LNCaP clone FGC (cell line): ENCODE measurements at regions not wholly inside any gene's neighbourhood (a gene's known extent, or its start where the extent isn't known, plus 50 kb on each side); places are given as distances from the start of the nearest gene placed in this dataset.

Experiments used
- DNase-seq: peaks from one replicate; pipeline ENCODE4 v3.0.0-alpha.2; 2011; ENCODE audit warnings: low read depth
- H3K4me3 ChIP-seq: 2 replicates; pipeline ENCODE4 v1.5.1; 2011; ENCODE audit warnings: mild to moderate bottlenecking, low read depth, low read length, control low read depth
- TF ChIP-seq, protein P1 (sequence below): IDR thresholded peaks from 2 replicates; pipeline ENCODE4 v1.5.1; 2012; ENCODE audit warnings: mild to moderate bottlenecking; ENCODE audit not compliant: control insufficient read depth, insufficient read depth; ENCODE audit errors: extremely low read depth

DNA sequence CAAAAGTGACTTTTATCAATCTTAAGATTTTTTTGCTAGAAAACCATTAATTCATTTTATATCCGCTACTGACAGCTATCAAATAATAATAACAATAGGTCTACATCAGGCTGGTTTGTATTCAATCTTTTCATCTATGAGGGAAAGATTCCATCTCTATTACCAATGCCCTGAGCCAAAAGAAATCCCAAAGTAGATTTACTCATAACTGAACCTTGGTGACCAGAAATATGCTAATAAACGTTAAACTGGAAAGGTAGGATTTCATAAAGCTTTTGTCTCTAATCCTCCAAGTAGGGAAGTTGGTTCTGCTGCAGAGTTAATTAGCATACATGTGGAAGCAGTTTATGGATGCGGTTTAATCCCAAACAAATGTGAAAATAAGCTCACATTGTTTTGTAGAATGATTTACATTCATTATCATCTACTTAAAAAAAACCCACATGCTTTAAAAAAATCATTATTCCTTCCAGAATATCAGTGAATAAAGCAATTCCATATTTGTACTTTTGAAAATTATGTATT lies 715.5 kb downstream of the CETN3 start:
- DNase-seq = no peak
- TF ChIP-seq, protein P1, sequence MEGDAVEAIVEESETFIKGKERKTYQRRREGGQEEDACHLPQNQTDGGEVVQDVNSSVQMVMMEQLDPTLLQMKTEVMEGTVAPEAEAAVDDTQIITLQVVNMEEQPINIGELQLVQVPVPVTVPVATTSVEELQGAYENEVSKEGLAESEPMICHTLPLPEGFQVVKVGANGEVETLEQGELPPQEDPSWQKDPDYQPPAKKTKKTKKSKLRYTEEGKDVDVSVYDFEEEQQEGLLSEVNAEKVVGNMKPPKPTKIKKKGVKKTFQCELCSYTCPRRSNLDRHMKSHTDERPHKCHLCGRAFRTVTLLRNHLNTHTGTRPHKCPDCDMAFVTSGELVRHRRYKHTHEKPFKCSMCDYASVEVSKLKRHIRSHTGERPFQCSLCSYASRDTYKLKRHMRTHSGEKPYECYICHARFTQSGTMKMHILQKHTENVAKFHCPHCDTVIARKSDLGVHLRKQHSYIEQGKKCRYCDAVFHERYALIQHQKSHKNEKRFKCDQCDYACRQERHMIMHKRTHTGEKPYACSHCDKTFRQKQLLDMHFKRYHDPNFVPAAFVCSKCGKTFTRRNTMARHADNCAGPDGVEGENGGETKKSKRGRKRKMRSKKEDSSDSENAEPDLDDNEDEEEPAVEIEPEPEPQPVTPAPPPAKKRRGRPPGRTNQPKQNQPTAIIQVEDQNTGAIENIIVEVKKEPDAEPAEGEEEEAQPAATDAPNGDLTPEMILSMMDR = no peak
- H3K4me3 ChIP-seq = no peak overlapping the region

DNA sequence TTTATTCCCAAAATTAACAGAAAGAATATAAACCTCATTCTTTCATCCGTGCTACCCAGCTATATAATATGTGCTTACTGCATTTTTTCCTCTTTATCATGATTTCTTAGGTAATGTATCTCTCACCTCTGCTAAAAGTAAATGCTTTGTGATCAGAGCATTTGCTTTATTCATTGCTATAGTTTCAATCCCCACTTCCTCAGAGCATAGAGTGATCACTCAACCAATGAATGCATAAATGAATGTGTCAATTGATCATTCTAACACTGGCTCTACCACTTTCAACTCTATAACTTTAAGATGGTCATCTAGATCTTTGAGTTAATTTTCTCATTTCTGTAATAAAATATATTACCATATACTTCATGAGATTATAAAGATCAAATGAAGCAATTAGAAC lies 719.2 kb downstream of the CETN3 start:
- no peak overlapping the region for H3K4me3 ChIP-seq
- DNase-seq = no peak
- TF ChIP-seq, protein P1 = no peak

DNA sequence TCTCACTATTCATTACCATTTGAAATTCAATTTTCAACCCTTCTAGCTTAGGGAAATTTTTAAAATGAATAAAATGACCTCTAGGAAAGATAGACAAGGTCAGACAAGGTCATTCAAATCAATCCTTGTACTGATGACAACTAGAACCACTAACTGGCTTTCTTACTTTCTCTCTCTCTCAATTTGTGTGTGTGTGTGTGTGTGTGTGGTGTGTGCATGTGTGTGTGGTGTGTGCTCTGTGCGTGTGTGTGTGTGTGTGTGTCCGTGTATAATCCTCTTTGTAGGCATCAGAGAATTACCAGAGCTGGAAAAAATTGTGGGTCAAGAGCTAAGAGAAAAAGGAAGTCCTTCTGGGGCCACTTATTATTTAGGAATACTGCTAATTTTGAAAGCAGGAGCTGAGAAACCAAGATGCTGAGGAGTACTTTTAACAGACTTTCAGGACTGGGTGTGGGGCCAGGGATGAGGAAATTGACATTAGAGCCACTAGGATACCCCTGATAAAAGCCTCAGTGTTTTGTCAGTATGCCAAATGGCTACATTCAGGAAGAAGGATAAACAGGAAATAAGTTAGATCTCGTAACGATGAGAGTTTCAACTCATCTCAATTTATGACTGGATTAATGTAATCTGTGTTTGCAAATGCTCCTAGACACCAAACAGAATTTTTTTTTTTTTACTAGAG lies 723.3 kb downstream of the CETN3 start:
- DNase-seq = no peak
- H3K4me3 ChIP-seq = no peak overlapping the region
- TF ChIP-seq, protein P1 = no peak

DNA sequence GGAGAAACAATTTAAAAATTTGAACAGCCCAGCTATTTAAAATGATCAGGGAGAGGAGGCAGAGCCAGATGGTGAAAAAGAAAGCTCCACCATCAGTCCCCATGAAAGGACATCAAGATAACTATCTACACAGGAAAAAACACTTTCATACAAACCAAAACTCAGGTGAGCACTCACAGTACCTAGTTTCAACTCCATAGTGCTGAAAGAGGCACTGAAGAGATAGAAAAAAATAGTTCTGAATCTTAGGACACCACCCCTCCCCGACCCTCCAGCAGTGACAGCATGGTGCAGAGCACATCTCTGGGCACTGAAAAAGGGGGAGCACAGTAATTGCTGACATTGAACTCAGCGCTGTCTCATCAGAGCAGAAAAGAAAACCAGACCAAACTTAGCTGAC lies 732.9 kb downstream of the CETN3 start:
- no peak overlapping the region for H3K4me3 ChIP-seq
- DNase-seq = no peak
- TF ChIP-seq, protein P1 = no peak

DNA sequence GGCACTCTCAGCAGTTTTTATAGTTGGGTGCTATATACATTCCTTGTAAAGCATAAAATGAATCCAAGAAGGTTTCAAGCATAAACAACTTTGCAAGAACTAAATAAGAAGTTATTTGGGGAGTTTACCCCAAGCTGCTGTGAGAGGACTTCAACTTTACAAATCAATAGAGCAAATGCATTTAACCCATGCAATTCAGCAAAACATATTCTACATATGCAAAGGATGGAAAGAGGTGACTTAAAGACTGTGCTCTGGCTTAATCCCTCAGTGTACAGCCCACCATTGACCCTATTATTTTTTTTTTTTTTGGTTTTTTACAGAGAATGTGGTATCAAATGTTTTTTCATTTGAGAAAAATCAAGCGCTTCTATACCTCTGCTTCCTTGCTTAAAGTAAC lies 736.5 kb downstream of the CETN3 start:
- no peak for DNase-seq
- TF ChIP-seq, protein P1 = no peak
- H3K4me3 ChIP-seq = no peak overlapping the region

DNA sequence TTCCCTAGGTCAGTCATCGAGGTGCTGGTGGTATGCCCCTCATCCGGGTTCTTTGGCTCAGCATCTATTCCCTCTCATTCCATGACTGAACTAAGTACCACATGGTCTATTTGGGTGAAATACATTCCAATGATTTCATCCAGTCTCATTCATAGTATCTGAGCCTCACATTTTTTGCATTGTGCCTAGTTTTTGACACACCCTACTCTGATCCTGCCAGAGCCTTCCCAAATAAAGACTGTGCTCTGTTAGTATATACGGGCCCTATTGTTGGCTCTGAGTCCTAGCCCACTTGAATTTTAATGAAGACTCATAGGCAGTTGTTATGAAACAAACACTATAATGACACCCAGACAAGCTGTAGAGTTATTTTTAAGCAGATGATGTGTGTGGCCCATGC lies 740.7 kb downstream of the CETN3 start:
- DNase-seq = no peak
- H3K4me3 ChIP-seq = no peak overlapping the region
- TF ChIP-seq, protein P1 = no peak

DNA sequence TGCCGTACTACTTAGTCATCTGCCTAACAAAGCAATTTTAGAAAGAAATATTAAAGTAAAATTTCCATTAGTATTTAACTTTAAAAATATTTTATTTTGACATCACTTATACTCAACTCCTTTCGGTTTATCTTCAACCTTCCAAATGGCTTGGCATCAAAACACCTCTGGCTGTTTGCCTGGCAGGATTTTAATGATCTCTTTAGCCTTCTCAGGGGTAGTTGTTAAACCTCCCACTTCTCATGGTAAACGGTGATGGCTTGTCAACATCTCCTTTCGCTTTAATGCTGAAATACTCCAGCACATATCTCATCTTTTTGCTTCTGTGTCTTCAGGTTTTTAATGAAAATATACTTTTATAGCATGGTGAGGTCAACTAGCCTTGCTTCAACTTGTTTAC lies 747.1 kb downstream of the CETN3 start:
- no peak for DNase-seq
- no peak overlapping the region for H3K4me3 ChIP-seq
- TF ChIP-seq, protein P1 = no peak
